GM13976 (cell line): ENCODE measurements at regions not wholly inside any gene's neighbourhood (a gene's known extent, or its start where the extent isn't known, plus 50 kb on each side); places are given as distances from the start of the nearest gene placed in this dataset.
"Not testable (repeated sequence)": the region's sequence is repeated elsewhere in the genome, so short reads cannot be mapped to it uniquely, and the experiment has no call there.

Experiments used
- DNase-seq: peaks from one replicate; pipeline ENCODE4 v3.0.0; 2012; ENCODE audit warnings: low spot score
- in situ Hi-C: fragments of 300-500 bp; cut with MboI; formaldehyde crosslinking; loops from one replicate; pipeline ENCODE4 v1.12.0; 2022; ENCODE audit warnings: low sequenced_read_pairs, mixed read lengths, inconsistent platforms; ENCODE audit not compliant: unreplicated experiment
- TF ChIP-seq, protein P1 (sequence below): IDR thresholded peaks from 2 replicates; pipeline ENCODE4 v1.5.1; 2012; ENCODE audit warnings: borderline replicate concordance, mild to moderate bottlenecking; ENCODE audit not compliant: insufficient read depth; ENCODE audit errors: extremely low read depth, missing control alignments, control extremely low read depth

- TF ChIP-seq, protein P1, sequence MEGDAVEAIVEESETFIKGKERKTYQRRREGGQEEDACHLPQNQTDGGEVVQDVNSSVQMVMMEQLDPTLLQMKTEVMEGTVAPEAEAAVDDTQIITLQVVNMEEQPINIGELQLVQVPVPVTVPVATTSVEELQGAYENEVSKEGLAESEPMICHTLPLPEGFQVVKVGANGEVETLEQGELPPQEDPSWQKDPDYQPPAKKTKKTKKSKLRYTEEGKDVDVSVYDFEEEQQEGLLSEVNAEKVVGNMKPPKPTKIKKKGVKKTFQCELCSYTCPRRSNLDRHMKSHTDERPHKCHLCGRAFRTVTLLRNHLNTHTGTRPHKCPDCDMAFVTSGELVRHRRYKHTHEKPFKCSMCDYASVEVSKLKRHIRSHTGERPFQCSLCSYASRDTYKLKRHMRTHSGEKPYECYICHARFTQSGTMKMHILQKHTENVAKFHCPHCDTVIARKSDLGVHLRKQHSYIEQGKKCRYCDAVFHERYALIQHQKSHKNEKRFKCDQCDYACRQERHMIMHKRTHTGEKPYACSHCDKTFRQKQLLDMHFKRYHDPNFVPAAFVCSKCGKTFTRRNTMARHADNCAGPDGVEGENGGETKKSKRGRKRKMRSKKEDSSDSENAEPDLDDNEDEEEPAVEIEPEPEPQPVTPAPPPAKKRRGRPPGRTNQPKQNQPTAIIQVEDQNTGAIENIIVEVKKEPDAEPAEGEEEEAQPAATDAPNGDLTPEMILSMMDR: no peak
- in situ Hi-C loops: no loop called here
Observed at GRCh38 chr17:26774291-26775218, 519.4 kb upstream of the WSB1 start.

GRCh38 chr17:26775219-26775822 is 518.6 kb upstream of the WSB1 start:
- TF ChIP-seq, protein P1: no peak
- no peak for DNase-seq
- in situ Hi-C loops: no loop called here

More at GRCh38 chr17:26774291-26775218, 519.4 kb upstream of the WSB1 start:
- no peak for DNase-seq

DNA sequence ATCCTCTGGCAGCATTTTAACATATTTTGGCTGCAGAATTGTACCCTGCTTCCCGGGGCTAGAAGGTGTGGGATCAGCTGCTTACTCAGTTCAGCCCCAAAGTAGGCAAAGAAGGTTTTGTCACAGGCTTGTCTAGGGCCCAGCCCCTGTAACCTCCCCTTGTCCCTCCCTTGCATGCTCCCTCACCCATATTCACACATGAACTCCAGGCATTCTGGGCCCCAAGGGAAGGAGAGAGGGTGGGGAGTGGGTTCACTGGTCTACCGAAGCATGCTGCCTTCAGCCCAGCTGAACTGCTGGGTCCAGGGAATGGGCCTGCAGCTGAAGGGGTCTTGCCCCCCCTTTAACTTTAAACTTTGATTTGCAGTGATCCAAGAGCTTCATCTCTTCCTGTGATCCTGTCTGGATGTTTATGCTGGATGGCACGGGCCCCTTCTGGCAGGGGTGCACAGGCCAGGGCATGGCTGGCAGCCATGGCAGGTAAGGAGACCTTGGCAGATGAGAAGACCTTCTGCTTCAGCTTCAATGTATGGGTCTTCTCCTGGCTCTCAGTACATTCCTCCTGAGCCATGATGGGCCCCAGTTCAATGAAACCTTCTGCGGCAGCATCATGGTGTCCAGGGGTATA is 513.6 kb upstream of the WSB1 start:
- in situ Hi-C loops, DNase-seq: not testable (repeated sequence)

DNA sequence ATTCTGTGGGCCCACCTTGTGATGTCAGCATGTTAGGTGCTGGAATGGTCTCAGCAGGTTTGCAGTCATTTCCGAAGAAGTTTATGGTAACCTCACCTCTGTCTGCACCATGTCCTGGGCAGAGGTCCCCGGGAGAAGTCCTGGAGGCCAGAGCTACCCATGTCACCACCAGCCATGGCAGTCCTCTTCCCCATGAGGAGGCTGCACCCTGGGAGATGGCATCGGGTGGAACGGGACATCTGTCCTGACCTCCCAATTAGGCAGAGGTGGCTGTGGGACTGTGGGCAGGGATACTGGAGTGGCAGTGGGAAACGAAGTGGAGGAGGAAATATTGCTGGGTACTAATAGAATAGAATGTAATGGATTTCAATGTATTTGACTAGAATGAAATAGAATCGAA is 511.8 kb upstream of the WSB1 start:
- TF ChIP-seq, protein P1: no peak
- DNase-seq: no peak
- in situ Hi-C loops: no loop called here

DNA sequence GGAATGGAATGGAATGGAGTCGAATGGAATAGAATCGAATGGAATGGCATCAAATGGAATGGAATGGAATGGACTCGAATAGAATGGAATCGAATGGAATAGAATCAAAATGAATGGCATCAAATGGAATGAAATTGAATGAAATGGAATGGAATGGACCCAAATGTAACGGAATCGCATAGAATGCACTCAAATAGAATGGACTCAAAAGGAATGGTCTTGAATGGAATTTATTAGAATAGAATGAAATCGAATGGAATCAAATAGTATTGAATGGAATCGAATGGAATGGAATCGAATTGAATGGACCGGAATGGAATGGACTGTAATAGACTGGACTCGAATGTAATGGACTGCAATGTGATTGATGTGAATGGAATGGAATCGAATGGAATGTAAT is 501.4 kb upstream of the WSB1 start:
- TF ChIP-seq, protein P1: no peak
- in situ Hi-C loops: no loop called here
- DNase-seq: no peak

GRCh38 chr17:26807024-26807423 is 486.9 kb upstream of the WSB1 start:
- TF ChIP-seq, protein P1: no peak
- DNase-seq: no peak
- in situ Hi-C loops: no loop called here
